ENCODE measurements at regions not wholly inside any gene's neighbourhood (a gene's known extent, or its start where the extent isn't known, plus 50 kb on each side); places are given as distances from the start of the nearest gene placed in this dataset.

DNA sequence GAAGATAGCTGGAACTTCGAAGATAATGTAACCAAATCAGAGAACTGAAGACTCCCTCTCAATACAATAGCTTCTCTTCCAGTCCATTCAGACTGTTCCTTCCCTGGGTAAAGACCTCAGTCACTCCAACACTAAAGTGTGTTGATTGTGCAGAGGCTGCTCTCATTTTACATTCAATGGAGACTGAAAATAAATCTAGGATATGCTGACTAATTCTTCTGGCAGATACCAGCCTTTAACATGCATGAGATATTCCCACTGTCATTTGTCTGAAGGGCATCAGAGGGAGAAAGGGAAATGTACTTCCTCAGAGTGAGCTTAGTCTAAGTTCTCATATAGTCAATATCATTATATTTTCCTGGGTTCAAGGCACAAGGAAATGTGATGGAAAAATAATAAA lies 166.4 kb upstream of the IRAK1BP1 start:
- TF ChIP-seq, protein P1, sequence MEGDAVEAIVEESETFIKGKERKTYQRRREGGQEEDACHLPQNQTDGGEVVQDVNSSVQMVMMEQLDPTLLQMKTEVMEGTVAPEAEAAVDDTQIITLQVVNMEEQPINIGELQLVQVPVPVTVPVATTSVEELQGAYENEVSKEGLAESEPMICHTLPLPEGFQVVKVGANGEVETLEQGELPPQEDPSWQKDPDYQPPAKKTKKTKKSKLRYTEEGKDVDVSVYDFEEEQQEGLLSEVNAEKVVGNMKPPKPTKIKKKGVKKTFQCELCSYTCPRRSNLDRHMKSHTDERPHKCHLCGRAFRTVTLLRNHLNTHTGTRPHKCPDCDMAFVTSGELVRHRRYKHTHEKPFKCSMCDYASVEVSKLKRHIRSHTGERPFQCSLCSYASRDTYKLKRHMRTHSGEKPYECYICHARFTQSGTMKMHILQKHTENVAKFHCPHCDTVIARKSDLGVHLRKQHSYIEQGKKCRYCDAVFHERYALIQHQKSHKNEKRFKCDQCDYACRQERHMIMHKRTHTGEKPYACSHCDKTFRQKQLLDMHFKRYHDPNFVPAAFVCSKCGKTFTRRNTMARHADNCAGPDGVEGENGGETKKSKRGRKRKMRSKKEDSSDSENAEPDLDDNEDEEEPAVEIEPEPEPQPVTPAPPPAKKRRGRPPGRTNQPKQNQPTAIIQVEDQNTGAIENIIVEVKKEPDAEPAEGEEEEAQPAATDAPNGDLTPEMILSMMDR (IDR thresholded peaks at IDR 0.05; ENCODE audit: low read depth, low read length), result no peak
- no peak for TF ChIP-seq EZH2phosphoT487 (IDR thresholded peaks at IDR 0.05; ENCODE audit: low read depth)
